Trophoblast cell (in vitro differentiated cells and primary cell): ENCODE measurements at regions not wholly inside any gene's neighbourhood (a gene's known extent, or its start where the extent isn't known, plus 50 kb on each side); places are given as distances from the start of the nearest gene placed in this dataset.

Experiments
- DNase-seq, 2 donors: peaks; one replicate each; pipeline ENCODE4 v3.0.0-alpha.2; 2016
- H2AFZ ChIP-seq: 2 replicates; pipeline ENCODE4 v1.6.1; 2013; ENCODE audit warnings: low read length, moderate library complexity, mild to moderate bottlenecking; ENCODE audit not compliant: insufficient read depth, poor library complexity
- H2AK5ac ChIP-seq: 2 replicates; pipeline ENCODE4 v1.6.1; 2013; ENCODE audit warnings: mild to moderate bottlenecking, low read length
- H2BK120ac ChIP-seq: 2 replicates; pipeline ENCODE4 v1.6.1; 2013; ENCODE audit warnings: low read length, mild to moderate bottlenecking, moderate library complexity; ENCODE audit not compliant: insufficient read depth, poor library complexity
- H2BK12ac ChIP-seq: 2 replicates; pipeline ENCODE4 v1.6.1; 2013; ENCODE audit warnings: mild to moderate bottlenecking, low read length, moderate library complexity
- H2BK5ac ChIP-seq: 2 replicates; pipeline ENCODE4 v1.6.1; 2013; ENCODE audit warnings: low read length, low read depth, moderate library complexity, mild to moderate bottlenecking; ENCODE audit not compliant: poor library complexity
- H3K14ac ChIP-seq: 2 replicates; pipeline ENCODE4 v1.6.1; 2013; ENCODE audit warnings: mild to moderate bottlenecking, low read length
- H3K18ac ChIP-seq: 2 replicates; pipeline ENCODE4 v1.6.1; 2013; ENCODE audit warnings: mild to moderate bottlenecking, low read length
- H3K23ac ChIP-seq: 2 replicates; pipeline ENCODE4 v1.6.1; 2013; ENCODE audit warnings: low read length
- H3K27ac ChIP-seq: 2 replicates; pipeline ENCODE4 v1.5.1; 2013; ENCODE audit warnings: low read depth, mild to moderate bottlenecking, inconsistent platforms, low read length, moderate library complexity
- H3K27me3 ChIP-seq: 2 replicates; pipeline ENCODE4 v1.6.1; 2013; ENCODE audit warnings: inconsistent platforms, mild to moderate bottlenecking, low read length, moderate library complexity; ENCODE audit not compliant: insufficient read depth
- H3K36me3 ChIP-seq, 2 experiments: 1 replicate in 1 of 2; 2 replicates in 1 of 2; pipeline ENCODE4 v1.6.1; 2013; ENCODE audit warnings: low read length in 2 of 2, mild to moderate bottlenecking in 2 of 2, moderate library complexity in 1 of 2; ENCODE audit not compliant: insufficient read depth in 2 of 2, control insufficient read depth in 1 of 2
- H3K4ac ChIP-seq: 2 replicates; pipeline ENCODE4 v1.6.1; 2013; ENCODE audit warnings: low read depth, mild to moderate bottlenecking, low read length, moderate library complexity
- H3K4me1 ChIP-seq, 2 experiments: 1 replicate in 1 of 2; 2 replicates in 1 of 2; pipeline ENCODE4 v1.6.1; 2013; ENCODE audit warnings: low read length in 2 of 2, mild to moderate bottlenecking in 2 of 2, moderate library complexity in 1 of 2; ENCODE audit not compliant: insufficient read depth in 2 of 2, control insufficient read depth in 1 of 2
- H3K4me2 ChIP-seq: 2 replicates; pipeline ENCODE4 v1.6.1; 2013; ENCODE audit warnings: inconsistent platforms, mild to moderate bottlenecking, low read length, moderate library complexity
- H3K4me3 ChIP-seq: 2 replicates; pipeline ENCODE4 v1.5.1; 2013; ENCODE audit warnings: mild to moderate bottlenecking, low read depth, low read length, inconsistent platforms
- H3K79me1 ChIP-seq: one replicate; pipeline ENCODE4 v1.6.1; 2013; ENCODE audit warnings: low read length
- H3K79me2 ChIP-seq: 2 replicates; pipeline ENCODE4 v1.6.1; 2013; ENCODE audit warnings: low read length, mild to moderate bottlenecking; ENCODE audit not compliant: control insufficient read depth, insufficient read depth, poor library complexity
- H3K9ac ChIP-seq: 2 replicates; pipeline ENCODE4 v1.6.1; 2013; ENCODE audit warnings: mild to moderate bottlenecking, low read length
- H3K9me3 ChIP-seq: 2 replicates; pipeline ENCODE4 v1.6.1; 2013; ENCODE audit warnings: low read depth, mild to moderate bottlenecking, control low read depth, inconsistent platforms, low read length; ENCODE audit not compliant: insufficient read depth
- H4K12ac ChIP-seq: 2 replicates; pipeline ENCODE4 v1.6.1; 2013; ENCODE audit warnings: low read depth, mild to moderate bottlenecking, low read length, moderate library complexity
- H4K8ac ChIP-seq: 2 replicates; pipeline ENCODE4 v1.6.1; 2013; ENCODE audit warnings: low read depth, mild to moderate bottlenecking, low read length, moderate library complexity
- H4K91ac ChIP-seq: one replicate; pipeline ENCODE4 v1.6.1; 2013; ENCODE audit warnings: low read depth, mild to moderate bottlenecking, low read length, moderate library complexity
- WGBS: extraction: QIAGEN DNeasy Blood & Tissue Kit; methylation state at CpG from one replicate; pipeline ENCODE4 v1.1.7; 2013; ENCODE audit warnings: missing lambda C conversion rate; ENCODE audit not compliant: insufficient read length, insufficient coverage; ENCODE audit errors: extremely low coverage; 5-methylcytosine and 5-hydroxymethylcytosine counted together

GRCh38 chr13:86445672-86446071 lies 646.5 kb upstream of the SLITRK6 start:
- H3K9me3 ChIP-seq, result no peaks in the 10 kb centered on the region
- H2AK5ac ChIP-seq, result no peak overlapping the region
- no peak overlapping the region for H4K91ac ChIP-seq
- H2BK120ac ChIP-seq, result no peak overlapping the region
- no peak overlapping the region for H3K9ac ChIP-seq
- DNase-seq, result no peak
- no peak overlapping the region for H3K14ac ChIP-seq
- no peaks in the 10 kb centered on the region for H3K79me1 ChIP-seq
- H3K4me1 ChIP-seq, result no peaks in the 10 kb centered on the region
- H4K12ac ChIP-seq, result no peak overlapping the region
- H3K18ac ChIP-seq, result no peak overlapping the region
- no peak overlapping the region for H2BK5ac ChIP-seq
- H3K27me3 ChIP-seq, result no peaks in the 10 kb centered on the region
- H3K36me3 ChIP-seq, result no peaks in the 10 kb centered on the region
- no peak overlapping the region for H4K8ac ChIP-seq
- no CpG with 5 or more reads among the region's 3 CpGs for WGBS
- H3K4me3 ChIP-seq, result no peak overlapping the region
- H2BK12ac ChIP-seq, result no peak overlapping the region
- H2AFZ ChIP-seq, result no peak overlapping the region
- no peak overlapping the region for H3K23ac ChIP-seq
- H3K4ac ChIP-seq, result no peak overlapping the region
- H3K79me2 ChIP-seq, result peaks cover 1% of the 10 kb centered on the region
- H3K4me2 ChIP-seq, result no peak overlapping the region
- H3K27ac ChIP-seq, result no peak overlapping the region

- no peak for DNase-seq
- H3K4me3 ChIP-seq, result no peak overlapping the region
- WGBS, result no CpG with 5 or more reads among the region's 2 CpGs
- H4K91ac ChIP-seq, result no peak overlapping the region
- no peak overlapping the region for H3K18ac ChIP-seq
- no peak overlapping the region for H2BK120ac ChIP-seq
- no peak overlapping the region for H2BK12ac ChIP-seq
- no peak overlapping the region for H2AFZ ChIP-seq
- H4K12ac ChIP-seq, result no peak overlapping the region
- H3K9me3 ChIP-seq, result no peaks in the 10 kb centered on the region
- no peaks in the 10 kb centered on the region for H3K27me3 ChIP-seq
- H3K27ac ChIP-seq, result no peak overlapping the region
- H3K4me1 ChIP-seq, result no peaks in the 10 kb centered on the region
- H4K8ac ChIP-seq, result no peak overlapping the region
- H3K4me2 ChIP-seq, result no peak overlapping the region
- H3K4ac ChIP-seq, result no peak overlapping the region
- no peak overlapping the region for H3K9ac ChIP-seq
- peaks cover 1% of the 10 kb centered on the region for H3K79me2 ChIP-seq
- no peak overlapping the region for H3K23ac ChIP-seq
- H3K79me1 ChIP-seq, result no peaks in the 10 kb centered on the region
- no peaks in the 10 kb centered on the region for H3K36me3 ChIP-seq
- H2BK5ac ChIP-seq, result no peak overlapping the region
- no peak overlapping the region for H3K14ac ChIP-seq
- H2AK5ac ChIP-seq, result no peak overlapping the region
Measured at GRCh38 chr13:86446311-86446710, 647.1 kb upstream of the SLITRK6 start.

GRCh38 chr13:86447479-86447878 lies 648.3 kb upstream of the SLITRK6 start:
- Histone ChIP-seq H3K18ac (no peak overlapping the region), H4K12ac (no peak overlapping the region), H3K9ac (no peak overlapping the region), H3K4ac (no peak overlapping the region), H3K14ac (no peak overlapping the region), H4K91ac (no peak overlapping the region), H3K79me2 (peaks cover 1% of the 10 kb centered on the region), H2AK5ac (no peak overlapping the region), H3K79me1 (no peaks in the 10 kb centered on the region), H3K27ac (no peak overlapping the region), H2BK12ac (no peak overlapping the region), H3K36me3 (no peaks in the 10 kb centered on the region), H2BK120ac (no peak overlapping the region), H2AFZ (no peak overlapping the region), H3K4me2 (no peak overlapping the region), H3K4me1 (no peaks in the 10 kb centered on the region), H2BK5ac (no peak overlapping the region), H4K8ac (no peak overlapping the region), H3K27me3 (no peaks in the 10 kb centered on the region), H3K4me3 (no peak overlapping the region), H3K23ac (no peak overlapping the region), H3K9me3 (no peaks in the 10 kb centered on the region)
- no peak for DNase-seq
- no CpG with 5 or more reads among the region's 1 CpG for whole genome bisulfite sequencing

GRCh38 chr13:86462011-86462410 lies 662.8 kb upstream of the SLITRK6 start:
- no peak overlapping the region for H3K14ac ChIP-seq
- H3K79me2 ChIP-seq, result no peaks in the 10 kb centered on the region
- H3K9me3 ChIP-seq, result no peaks in the 10 kb centered on the region
- H2BK12ac ChIP-seq, result no peak overlapping the region
- H3K27ac ChIP-seq, result no peak overlapping the region
- no peaks in the 10 kb centered on the region for H3K27me3 ChIP-seq
- H4K12ac ChIP-seq, result no peak overlapping the region
- no peak overlapping the region for H2AK5ac ChIP-seq
- no peaks in the 10 kb centered on the region for H3K36me3 ChIP-seq
- H2BK120ac ChIP-seq, result no peak overlapping the region
- no peak overlapping the region for H3K4me2 ChIP-seq
- DNase-seq, result no peak
- H3K18ac ChIP-seq, result no peak overlapping the region
- H4K91ac ChIP-seq, result no peak overlapping the region
- no peak overlapping the region for H4K8ac ChIP-seq
- H3K23ac ChIP-seq, result no peak overlapping the region
- H3K9ac ChIP-seq, result no peak overlapping the region
- no peak overlapping the region for H2BK5ac ChIP-seq
- no peaks in the 10 kb centered on the region for H3K79me1 ChIP-seq
- no peak overlapping the region for H2AFZ ChIP-seq
- no peaks in the 10 kb centered on the region for H3K4me1 ChIP-seq
- no peak overlapping the region for H3K4ac ChIP-seq
- no peak overlapping the region for H3K4me3 ChIP-seq
